ENCODE measurements at regions not wholly inside any gene's neighbourhood (a gene's known extent, or its start where the extent isn't known, plus 50 kb on each side); places are given as distances from the start of the nearest gene placed in this dataset.

DNA sequence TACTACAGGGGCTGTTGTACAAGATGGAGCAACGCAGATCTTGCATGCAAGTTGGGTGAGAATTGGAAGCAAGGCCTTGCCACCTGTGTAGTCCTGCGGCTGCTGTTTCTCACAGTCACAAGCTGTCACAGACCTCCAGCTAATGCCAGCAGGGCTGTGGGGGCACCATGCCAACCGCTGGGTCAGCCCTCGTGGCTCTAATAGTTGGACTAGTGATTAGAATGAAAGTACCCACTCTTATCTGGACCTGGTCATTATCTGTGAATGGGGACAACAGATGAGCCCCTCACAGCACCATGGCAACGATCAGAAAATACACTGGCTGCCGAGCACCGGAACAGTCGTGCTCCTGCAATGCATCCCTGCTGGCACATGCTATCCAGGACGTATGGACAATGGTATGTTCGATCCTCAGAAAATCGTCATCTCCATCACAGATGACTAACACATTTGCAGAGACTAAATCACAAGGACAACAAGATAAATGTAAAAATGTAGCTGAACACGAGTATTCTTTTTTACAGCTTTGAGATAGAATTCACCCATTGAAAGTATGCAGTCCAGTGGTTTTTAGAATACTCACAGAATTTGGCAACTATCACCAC lies 80.4 kb upstream of the CALN1 start:
- no peak overlapping the region for H3K4ac ChIP-seq (ENCODE audit: low read depth, low read length)
- no peak overlapping the region for H3K27ac ChIP-seq (ENCODE audit: insufficient read depth, low read length)
- H2AFZ ChIP-seq (replicated peaks; ENCODE audit: low read length, poor library complexity): no peak overlapping the region
- no peaks in the 10 kb centered on the region for H3K9me1 ChIP-seq (ENCODE audit: insufficient read depth, low read length)
- H3K9ac ChIP-seq (ENCODE audit: low read depth, low read length): no peak overlapping the region
- no peak overlapping the region for H3K14ac ChIP-seq (replicated peaks; ENCODE audit: low read depth, low read length)
- POLR2A ChIA-PET (ENCODE audit: unreplicated experiment): no interaction called here
- H3K4me3 ChIP-seq (ENCODE audit: insufficient read depth, low read depth, low read length): no peak overlapping the region
- no peaks in the 10 kb centered on the region for H3K4me1 ChIP-seq (ENCODE audit: control insufficient read depth, insufficient read depth, low read length)
- no peaks in the 10 kb centered on the region for H3K27me3 ChIP-seq (ENCODE audit: control insufficient read depth, insufficient read depth, low read length)
- 58% methylated on average over 4 of the region's 12 CpGs; no CpG with 5 or more reads in 1 of the 2 experiments for WGBS, 2 experiments (ENCODE audit: extremely low coverage in 2 of 2, insufficient read length in 1 of 2)
- no peak overlapping the region for H4K91ac ChIP-seq (ENCODE audit: insufficient read depth, low read depth, low read length)
- no peak overlapping the region for H2BK20ac ChIP-seq (ENCODE audit: low read depth, low read length)
- H4K20me1 ChIP-seq (ENCODE audit: insufficient read depth, low read length): no peaks in the 10 kb centered on the region
- in situ Hi-C loops (cut with MboI; ENCODE audit: low sequenced_read_pairs) (no loop called here), dilution Hi-C loops (cut with HindIII; ENCODE audit: low sequenced_read_pairs, unreplicated experiment) (no loop called here), intact Hi-C loops (cut with micrococcal nuclease) (no loop called here)
- no peak overlapping the region for H3K56ac ChIP-seq (ENCODE audit: extremely low read depth, insufficient read depth, low read length)
- no peak overlapping the region for H2AK5ac ChIP-seq (ENCODE audit: low read depth, low read length)
- H4K5ac ChIP-seq (ENCODE audit: low read depth, low read length): no peak overlapping the region
- H2BK15ac ChIP-seq (ENCODE audit: low read depth, low read length): no peak overlapping the region
- no peak overlapping the region for H3K23ac ChIP-seq (ENCODE audit: low read depth, low read length)
- ATAC-seq (ENCODE audit: low read depth) (no peak), DNase-seq (no peak)
- H2AK9ac ChIP-seq (replicated peaks; ENCODE audit: low read depth, low read length, poor library complexity): no peak overlapping the region
- TF ChIP-seq RFX5 (IDR thresholded peaks at IDR 0.05; ENCODE audit: low read depth, low read length): no peak
- TF ChIP-seq SMC3 (IDR thresholded peaks at IDR 0.05; ENCODE audit: low read depth, low read length): no peak
- TF ChIP-seq RCOR1 (IDR thresholded peaks at IDR 0.05; ENCODE audit: insufficient replicate concordance, low read length): no peak
- TF ChIP-seq, protein P1, sequence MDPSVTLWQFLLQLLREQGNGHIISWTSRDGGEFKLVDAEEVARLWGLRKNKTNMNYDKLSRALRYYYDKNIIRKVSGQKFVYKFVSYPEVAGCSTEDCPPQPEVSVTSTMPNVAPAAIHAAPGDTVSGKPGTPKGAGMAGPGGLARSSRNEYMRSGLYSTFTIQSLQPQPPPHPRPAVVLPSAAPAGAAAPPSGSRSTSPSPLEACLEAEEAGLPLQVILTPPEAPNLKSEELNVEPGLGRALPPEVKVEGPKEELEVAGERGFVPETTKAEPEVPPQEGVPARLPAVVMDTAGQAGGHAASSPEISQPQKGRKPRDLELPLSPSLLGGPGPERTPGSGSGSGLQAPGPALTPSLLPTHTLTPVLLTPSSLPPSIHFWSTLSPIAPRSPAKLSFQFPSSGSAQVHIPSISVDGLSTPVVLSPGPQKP (IDR thresholded peaks at IDR 0.05; ENCODE audit: borderline replicate concordance, low read depth, low read length): no peak
- no peak for TF ChIP-seq MXI1 (IDR thresholded peaks at IDR 0.05; ENCODE audit: borderline replicate concordance, low read depth, low read length)
- TF ChIP-seq FOS (IDR thresholded peaks at IDR 0.05; ENCODE audit: low read depth, low read length): no peak
- no peak for TF ChIP-seq RAD21 (IDR thresholded peaks at IDR 0.05; ENCODE audit: low read length)
- no peak for TF ChIP-seq POLR2A (IDR thresholded peaks at IDR 0.05; ENCODE audit: low read depth, low read length)
- TF ChIP-seq MAFK (IDR thresholded peaks at IDR 0.05; ENCODE audit: low read depth, low read length): no peak
- no peak for TF ChIP-seq CEBPB (IDR thresholded peaks at IDR 0.05; ENCODE audit: low read depth, low read length)
- TF ChIP-seq CHD1 (IDR thresholded peaks at IDR 0.05; ENCODE audit: low read depth, low read length): no peak
- no peak for TF ChIP-seq NFE2L2 (IDR thresholded peaks at IDR 0.05; ENCODE audit: low read depth, low read length)
- TF ChIP-seq USF2 (IDR thresholded peaks at IDR 0.05; ENCODE audit: low read depth, low read length): no peak
- TF ChIP-seq MAZ (IDR thresholded peaks at IDR 0.05; ENCODE audit: borderline replicate concordance, low read depth, low read length): no peak
- TF ChIP-seq BHLHE40 (IDR thresholded peaks at IDR 0.05; ENCODE audit: low read depth, low read length): no peak
- TF ChIP-seq CTCF (conservative IDR thresholded peaks at IDR 0.05; ENCODE audit: low read depth, low read length): no peak
- H3K4me2 ChIP-seq (ENCODE audit: low read depth, low read length): no peak overlapping the region
- H3K18ac ChIP-seq (ENCODE audit: low read depth, low read length): no peak overlapping the region
- CTCF ChIA-PET: no interaction called here
- H2BK5ac ChIP-seq (ENCODE audit: low read depth, low read length, poor library complexity, severe bottlenecking): no peak overlapping the region
- no TSS peak for BruUV-seq (replicated peaks)
- peaks cover 2% of the 10 kb centered on the region; the same call in 1 of the 2 replicates for H3K9me3 ChIP-seq (ENCODE audit: control insufficient read depth, insufficient read depth, low read length)
- no peaks in the 10 kb centered on the region for H3K79me1 ChIP-seq (ENCODE audit: low read depth in 1 of 2, low read length in 2 of 2)
- no peak overlapping the region for H2BK120ac ChIP-seq (ENCODE audit: low read depth, low read length)
- H3K36me3 ChIP-seq (ENCODE audit: control insufficient read depth, insufficient read depth, low read length): no peaks in the 10 kb centered on the region
- H4K8ac ChIP-seq (ENCODE audit: low read depth in 2 of 2, low read length in 2 of 2): no peak overlapping the region
